Upper lobe of right lung (tissue), 1 donor: ENCODE measurements at regions not wholly inside any gene's neighbourhood (a gene's known extent, or its start where the extent isn't known, plus 50 kb on each side); places are given as distances from the start of the nearest gene placed in this dataset.
A peak's percentile ranks its signal among the peaks of the same experiment; 100 is the strongest.

Source experiments
- ATAC-seq: fragments of 200-7000 bp; cut with Tn5 transposase; one replicate; pipeline ENCODE4 v1.9.1; 2020; ENCODE audit warnings: mild to moderate bottlenecking, moderate library complexity
- DNase-seq: peaks from one replicate; pipeline ENCODE4 v3.0.0-alpha.2; 2020
- H3K27ac ChIP-seq: fragments of 200-600 bp; one replicate; pipeline ENCODE4 v1.8.0; 2022
- H3K27me3 ChIP-seq: fragments of 200-600 bp; one replicate; pipeline ENCODE4 v1.8.0; 2022; ENCODE audit warnings: mild to moderate bottlenecking
- H3K36me3 ChIP-seq: fragments of 200-600 bp; one replicate; pipeline ENCODE4 v1.8.0; 2022
- H3K4me1 ChIP-seq: fragments of 200-600 bp; one replicate; pipeline ENCODE4 v1.8.0; 2022
- H3K4me3 ChIP-seq: fragments of 200-600 bp; one replicate; pipeline ENCODE4 v1.8.0; 2022; ENCODE audit warnings: mild to moderate bottlenecking
- H3K9me3 ChIP-seq: fragments of 200-600 bp; one replicate; pipeline ENCODE4 v1.8.0; 2022
- intact Hi-C: fragments of 100-400 bp; cut with DNase I; formaldehyde crosslinking; loops from one replicate; pipeline ENCODE4 v1.11.0; 2022
- TF ChIP-seq, protein P1 (sequence below): fragments of 200-600 bp; IDR thresholded peaks from one replicate; pipeline ENCODE4 v1.8.0; 2022; ENCODE audit warnings: antibody characterized with exemption
- donor health status: DM: no; HTN: yes; CAD: no; lungs with severe emphysema.

- H3K4me3 ChIP-seq, result no peak overlapping the region
- TF ChIP-seq, protein P1, sequence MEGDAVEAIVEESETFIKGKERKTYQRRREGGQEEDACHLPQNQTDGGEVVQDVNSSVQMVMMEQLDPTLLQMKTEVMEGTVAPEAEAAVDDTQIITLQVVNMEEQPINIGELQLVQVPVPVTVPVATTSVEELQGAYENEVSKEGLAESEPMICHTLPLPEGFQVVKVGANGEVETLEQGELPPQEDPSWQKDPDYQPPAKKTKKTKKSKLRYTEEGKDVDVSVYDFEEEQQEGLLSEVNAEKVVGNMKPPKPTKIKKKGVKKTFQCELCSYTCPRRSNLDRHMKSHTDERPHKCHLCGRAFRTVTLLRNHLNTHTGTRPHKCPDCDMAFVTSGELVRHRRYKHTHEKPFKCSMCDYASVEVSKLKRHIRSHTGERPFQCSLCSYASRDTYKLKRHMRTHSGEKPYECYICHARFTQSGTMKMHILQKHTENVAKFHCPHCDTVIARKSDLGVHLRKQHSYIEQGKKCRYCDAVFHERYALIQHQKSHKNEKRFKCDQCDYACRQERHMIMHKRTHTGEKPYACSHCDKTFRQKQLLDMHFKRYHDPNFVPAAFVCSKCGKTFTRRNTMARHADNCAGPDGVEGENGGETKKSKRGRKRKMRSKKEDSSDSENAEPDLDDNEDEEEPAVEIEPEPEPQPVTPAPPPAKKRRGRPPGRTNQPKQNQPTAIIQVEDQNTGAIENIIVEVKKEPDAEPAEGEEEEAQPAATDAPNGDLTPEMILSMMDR, result no peak
- H3K27ac ChIP-seq, result no peak overlapping the region
- no peaks in the 10 kb centered on the region for H3K9me3 ChIP-seq
- no peaks in the 10 kb centered on the region for H3K27me3 ChIP-seq
- ATAC-seq, result no peak
- H3K4me1 ChIP-seq, result no peaks in the 10 kb centered on the region
- intact Hi-C loops, result no loop called here
- no peaks in the 10 kb centered on the region for H3K36me3 ChIP-seq
- no peak for DNase-seq
Measured at GRCh38 chr10:81541517-81541916, 333.5 kb upstream of the NRG3 start.

GRCh38 chr10:81546243-81546642 lies 328.8 kb upstream of the NRG3 start:
- Histone ChIP-seq H3K4me1 (no peaks in the 10 kb centered on the region), H3K27me3 (no peaks in the 10 kb centered on the region), H3K36me3 (no peaks in the 10 kb centered on the region), H3K27ac (no peak overlapping the region), H3K9me3 (no peaks in the 10 kb centered on the region), H3K4me3 (no peak overlapping the region)
- intact Hi-C loops, result no loop called here
- DNase-seq (no peak), ATAC-seq (no peak)
- TF ChIP-seq, protein P1, result no peak

GRCh38 chr10:81548160-81548559 lies 326.8 kb upstream of the NRG3 start:
- TF ChIP-seq, protein P1, result no peak
- Histone ChIP-seq H3K4me3 (no peak overlapping the region), H3K27ac (no peak overlapping the region), H3K27me3 (no peaks in the 10 kb centered on the region), H3K4me1 (no peaks in the 10 kb centered on the region), H3K9me3 (no peaks in the 10 kb centered on the region), H3K36me3 (no peaks in the 10 kb centered on the region)
- ATAC-seq (peak; percentile 62), DNase-seq (no peak)
- intact Hi-C loops, result no loop called here

DNA sequence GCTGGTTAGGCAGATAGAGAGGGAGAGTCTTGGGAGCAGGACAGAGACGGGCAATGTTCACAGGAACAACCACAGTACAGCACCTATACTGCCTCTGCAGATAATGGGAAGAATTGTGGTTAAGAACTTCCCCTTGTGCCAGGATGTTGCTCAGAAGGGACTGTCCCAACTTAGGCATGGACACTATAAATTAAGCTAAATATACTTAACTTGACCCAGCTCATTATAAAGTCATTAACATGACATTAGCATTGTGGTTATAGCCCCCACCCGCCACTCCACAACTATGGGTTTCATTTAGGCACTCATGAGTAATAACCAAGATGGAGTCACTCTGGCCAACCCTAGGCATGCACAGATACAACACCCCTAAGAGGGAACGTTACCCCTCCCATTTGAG lies 310.9 kb upstream of the NRG3 start:
- Histone ChIP-seq H3K9me3 (no peaks in the 10 kb centered on the region), H3K4me3 (no peak overlapping the region), H3K27me3 (no peaks in the 10 kb centered on the region), H3K4me1 (no peaks in the 10 kb centered on the region), H3K27ac (no peak overlapping the region), H3K36me3 (no peaks in the 10 kb centered on the region)
- TF ChIP-seq, protein P1, result no peak
- ATAC-seq, result no peak
- no peak for DNase-seq
- intact Hi-C loops, result no loop called here

- no peak for DNase-seq
- Histone ChIP-seq H3K27ac (no peak overlapping the region), H3K9me3 (no peaks in the 10 kb centered on the region), H3K36me3 (no peaks in the 10 kb centered on the region), H3K4me1 (no peaks in the 10 kb centered on the region), H3K27me3 (no peaks in the 10 kb centered on the region), H3K4me3 (no peak overlapping the region)
- peak; percentile 19 for ATAC-seq
- intact Hi-C loops, result no loop called here
- TF ChIP-seq, protein P1, result no peak
Measured at GRCh38 chr10:81569488-81569887, 305.5 kb upstream of the NRG3 start.

DNA sequence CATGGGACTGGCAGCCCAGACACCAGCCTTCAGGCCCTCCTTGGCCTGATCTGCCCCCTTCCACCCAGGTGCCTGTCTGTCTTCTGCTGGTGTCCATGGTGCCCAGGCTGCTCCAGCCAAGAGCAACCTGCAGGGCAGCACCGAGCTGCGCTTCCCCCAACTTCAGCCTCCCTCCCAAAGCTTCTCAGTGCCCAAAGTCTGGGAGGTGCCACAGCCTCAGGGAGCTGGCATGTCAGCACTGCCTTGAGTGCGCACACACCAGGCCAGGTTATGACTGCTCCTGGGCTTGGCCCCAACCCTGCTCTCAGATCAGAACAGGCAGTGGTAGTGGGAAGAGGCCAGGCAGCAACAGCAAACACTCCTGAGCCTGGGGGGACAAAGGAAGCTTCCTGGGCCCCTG lies 304.6 kb upstream of the NRG3 start:
- no peaks in the 10 kb centered on the region for H3K9me3 ChIP-seq
- DNase-seq (peak; percentile 42), ATAC-seq (peak; percentile 32)
- no peaks in the 10 kb centered on the region for H3K27me3 ChIP-seq
- intact Hi-C loops, result no loop called here
- H3K27ac ChIP-seq, result no peak overlapping the region
- no peaks in the 10 kb centered on the region for H3K36me3 ChIP-seq
- no peaks in the 10 kb centered on the region for H3K4me1 ChIP-seq
- TF ChIP-seq, protein P1, result no peak
- H3K4me3 ChIP-seq, result no peak overlapping the region
